Endodermal cell (in vitro differentiated cells): ENCODE measurements at regions not wholly inside any gene's neighbourhood (a gene's known extent, or its start where the extent isn't known, plus 50 kb on each side); places are given as distances from the start of the nearest gene placed in this dataset.

Source experiments
- DNase-seq: peaks from one replicate; pipeline ENCODE4 v3.0.0-alpha.2; 2017
- H3K27ac ChIP-seq: 2 replicates; pipeline ENCODE4 v1.5.1; 2013; ENCODE audit warnings: mild to moderate bottlenecking, low read depth, low read length, moderate library complexity
- H3K27me3 ChIP-seq: 2 replicates; pipeline ENCODE4 v1.6.1; 2013; ENCODE audit warnings: mild to moderate bottlenecking, low read length, moderate library complexity; ENCODE audit not compliant: insufficient read depth, control insufficient read depth, poor library complexity, severe bottlenecking
- H3K36me3 ChIP-seq: 2 replicates; pipeline ENCODE4 v1.7.0; 2013; ENCODE audit warnings: mild to moderate bottlenecking, low read length, moderate library complexity; ENCODE audit not compliant: control insufficient read depth, insufficient read depth
- H3K4me1 ChIP-seq: one replicate; pipeline ENCODE4 v1.7.0; 2013; ENCODE audit warnings: low read length; ENCODE audit not compliant: control insufficient read depth, insufficient read depth
- H3K4me3 ChIP-seq: 2 replicates; pipeline ENCODE4 v1.5.1; 2013; ENCODE audit warnings: mild to moderate bottlenecking, low read length, moderate library complexity
- H3K9ac ChIP-seq: 2 replicates; pipeline ENCODE4 v1.6.1; 2013; ENCODE audit warnings: mild to moderate bottlenecking, low read length, moderate library complexity; ENCODE audit not compliant: poor library complexity, severe bottlenecking; ENCODE audit errors: extremely low read depth
- H3K9me3 ChIP-seq: 2 replicates; pipeline ENCODE4 v1.6.1; 2013; ENCODE audit warnings: mild to moderate bottlenecking, low read length, moderate library complexity; ENCODE audit not compliant: control insufficient read depth
- H3K27ac Mint-ChIP-seq: 2 replicates; pipeline ENCODE4 v1.8.0; 2020; ENCODE audit warnings: mixed read lengths
- H3K27me3 Mint-ChIP-seq: 2 replicates; pipeline ENCODE4 v1.8.0; 2021; ENCODE audit warnings: mild to moderate bottlenecking, mixed read lengths; ENCODE audit not compliant: insufficient read depth
- H3K36me3 Mint-ChIP-seq: 2 replicates; pipeline ENCODE4 v1.8.0; 2020; ENCODE audit warnings: low read depth, mixed read lengths
- H3K4me1 Mint-ChIP-seq: 2 replicates; pipeline ENCODE4 v1.8.0; 2020; ENCODE audit warnings: mixed read lengths
- H3K4me3 Mint-ChIP-seq: 2 replicates; pipeline ENCODE4 v1.8.0; 2020; ENCODE audit warnings: mild to moderate bottlenecking, moderate library complexity, mixed read lengths
- H3K9me3 Mint-ChIP-seq: 2 replicates; pipeline ENCODE4 v1.8.0; 2020; ENCODE audit warnings: mild to moderate bottlenecking, mixed read lengths
- CTCF ChIP-seq: fragments of 200-600 bp; sonication (generic); conservative IDR thresholded peaks from 2 replicates; pipeline ENCODE4 v1.5.0; 2021; ENCODE audit warnings: antibody characterized with exemption, mild to moderate bottlenecking
- WGBS, 2 experiments: methylation state at CpG; one replicate each; pipeline versions ENCODE4 v1.1.5 to v1.1.7; 2013; ENCODE audit warnings: missing lambda C conversion rate in 2 of 2, mixed read lengths in 1 of 2; ENCODE audit not compliant: insufficient coverage in 1 of 2, insufficient read length in 1 of 2; 5-methylcytosine and 5-hydroxymethylcytosine counted together

GRCh38 chr2:216920143-216920876, 60.4 kb upstream of the TNP1 start:
- H3K27ac Mint-ChIP-seq, result no peak overlapping the region
- peaks cover 55% of the 10 kb centered on the region for H3K27me3 Mint-ChIP-seq
- Histone ChIP-seq H3K36me3 (no peaks in the 10 kb centered on the region), H3K9me3 (no peaks in the 10 kb centered on the region), H3K27me3 (no peaks in the 10 kb centered on the region), H3K4me1 (no peaks in the 10 kb centered on the region), H3K4me3 (no peak overlapping the region), H3K27ac (no peak overlapping the region), H3K9ac (no peak overlapping the region)
- no peak for TF ChIP-seq CTCF
- H3K4me3 Mint-ChIP-seq, result no peak overlapping the region
- H3K4me1 Mint-ChIP-seq, result no peaks in the 10 kb centered on the region
- 95 to 97% methylated on average over 8 of the region's 8 CpGs for WGBS, 2 experiments
- H3K9me3 Mint-ChIP-seq, result no peaks in the 10 kb centered on the region
- H3K36me3 Mint-ChIP-seq, result no peaks in the 10 kb centered on the region
- DNase-seq, result peak; percentile 26

- WGBS, 2 experiments, result 88 to 90% methylated on average over 2 to 6 of the region's 6 CpGs
- Histone ChIP-seq H3K27me3 (no peaks in the 10 kb centered on the region), H3K9me3 (no peaks in the 10 kb centered on the region)
Observed at GRCh38 chr2:216918088-216918680, 58.3 kb upstream of the TNP1 start.

GRCh38 chr2:216916956-216917650, 57.2 kb upstream of the TNP1 start:
- Histone ChIP-seq H3K4me3 (no peak overlapping the region), H3K9ac (no peak overlapping the region), H3K4me1 (peaks cover 6% of the 10 kb centered on the region), H3K27me3 (no peaks in the 10 kb centered on the region), H3K27ac (no peak overlapping the region), H3K9me3 (no peaks in the 10 kb centered on the region), H3K36me3 (no peaks in the 10 kb centered on the region)
- 96 to 100% methylated on average over 1 to 3 of the region's 3 CpGs for WGBS, 2 experiments
- H3K4me1 Mint-ChIP-seq, result peaks cover 8% of the 10 kb centered on the region
- no peak for TF ChIP-seq CTCF
- no peak overlapping the region for H3K27ac Mint-ChIP-seq
- H3K27me3 Mint-ChIP-seq, result peaks cover 77% of the 10 kb centered on the region
- DNase-seq, result no peak
- H3K4me3 Mint-ChIP-seq, result no peak overlapping the region
- no peaks in the 10 kb centered on the region for H3K9me3 Mint-ChIP-seq
- H3K36me3 Mint-ChIP-seq, result no peaks in the 10 kb centered on the region

More at GRCh38 chr2:216918088-216918680, 58.3 kb upstream of the TNP1 start:
- H3K27ac Mint-ChIP-seq, result no peak overlapping the region
- no peak overlapping the region for H3K9ac ChIP-seq
- no peaks in the 10 kb centered on the region for H3K4me1 ChIP-seq
- H3K27me3 Mint-ChIP-seq, result peaks cover 76% of the 10 kb centered on the region
- H3K4me3 ChIP-seq, result no peak overlapping the region
- no peak for TF ChIP-seq CTCF
- H3K36me3 Mint-ChIP-seq, result no peaks in the 10 kb centered on the region
- no peak overlapping the region for H3K27ac ChIP-seq
- no peak overlapping the region for H3K4me3 Mint-ChIP-seq
- H3K9me3 Mint-ChIP-seq, result no peaks in the 10 kb centered on the region
- no peaks in the 10 kb centered on the region for H3K4me1 Mint-ChIP-seq
- peak; percentile 25 for DNase-seq
- no peaks in the 10 kb centered on the region for H3K36me3 ChIP-seq
